Upper lobe of left lung (tissue), 6 donors: ENCODE measurements at regions not wholly inside any gene's neighbourhood (a gene's known extent, or its start where the extent isn't known, plus 50 kb on each side); places are given as distances from the start of the nearest gene placed in this dataset.
A peak's percentile ranks its signal among the peaks of the same experiment; 100 is the strongest.

ENCODE experiments used
- ATAC-seq, 2 donors: fragments of 200-7000 bp; cut with Tn5 transposase; one replicate each; pipeline ENCODE4 v1.9.1; 2022; ENCODE audit warnings: mild to moderate bottlenecking in 2 of 2, moderate library complexity in 2 of 2; ENCODE audit not compliant: low FRiP score in 2 of 2
- DNase-seq, 2 donors: peaks; one replicate each; pipeline ENCODE4 v3.0.0-alpha.2; 2019 to 2020
- H3K27ac ChIP-seq, 4 donors: fragments of 200-600 bp; sonication (generic); one replicate each; pipeline ENCODE4 v1.5.1; 2016 to 2019
- H3K27me3 ChIP-seq, 4 donors: fragments of 200-600 bp; sonication (generic); one replicate each; pipeline ENCODE4 v1.5.1; 2017 to 2019
- H3K36me3 ChIP-seq, 4 donors: fragments of 200-600 bp; sonication (generic); one replicate each; pipeline ENCODE4 v1.5.1; 2016 to 2019
- H3K4me1 ChIP-seq, 4 donors: fragments of 200-600 bp; sonication (generic); one replicate each; pipeline ENCODE4 v1.5.1; 2018 to 2019
- H3K4me3 ChIP-seq, 4 donors: fragments of 200-600 bp; sonication (generic); one replicate each; pipeline ENCODE4 v1.5.1; 2017 to 2019; ENCODE audit warnings: mild to moderate bottlenecking in 2 of 4, moderate library complexity in 1 of 4
- H3K9me3 ChIP-seq, 4 donors: fragments of 200-600 bp; sonication (generic); one replicate each; pipeline ENCODE4 v1.5.1; 2018 to 2019
- EP300 ChIP-seq, 4 donors: sonication (generic); formaldehyde crosslinking; IDR thresholded peaks; one replicate each; pipeline ENCODE4 v1.5.1; 2017; ENCODE audit warnings: antibody characterized with exemption in 4 of 4, control low read depth in 2 of 4
- POLR2A ChIP-seq, 4 donors: fragments of 450-650 bp; IDR thresholded peaks; one replicate each; pipeline ENCODE4 v1.5.1; 2016 to 2017; ENCODE audit warnings: antibody characterized with exemption in 4 of 4, mild to moderate bottlenecking in 2 of 4
- POLR2AphosphoS5 ChIP-seq, 2 donors: sonication (generic); formaldehyde crosslinking; IDR thresholded peaks; one replicate each; pipeline ENCODE4 v1.5.1; 2017; ENCODE audit warnings: antibody characterized with exemption in 2 of 2
- WGBS, 2 donors: methylation state at CpG; one replicate each; pipeline ENCODE4 v1.1.5; 2017 to 2018; 5-methylcytosine and 5-hydroxymethylcytosine counted together
- TF ChIP-seq, protein P1 (sequence below), 6 experiments: fragments of 450-650 bp in 4 of 6; fragments of 200-600 bp in 2 of 6; sonication (generic) in 2 of 6; IDR thresholded peaks; one replicate each; pipeline ENCODE4 v1.5.1; 2016 to 2019; ENCODE audit warnings: antibody characterized with exemption in 6 of 6
- donor health status: DM: no; HTN: no; CAD: no; lungs with moderate emphysema.
- donor health status: DM: no; HTN: yes; CAD: no; lungs with severe emphysema.

DNA sequence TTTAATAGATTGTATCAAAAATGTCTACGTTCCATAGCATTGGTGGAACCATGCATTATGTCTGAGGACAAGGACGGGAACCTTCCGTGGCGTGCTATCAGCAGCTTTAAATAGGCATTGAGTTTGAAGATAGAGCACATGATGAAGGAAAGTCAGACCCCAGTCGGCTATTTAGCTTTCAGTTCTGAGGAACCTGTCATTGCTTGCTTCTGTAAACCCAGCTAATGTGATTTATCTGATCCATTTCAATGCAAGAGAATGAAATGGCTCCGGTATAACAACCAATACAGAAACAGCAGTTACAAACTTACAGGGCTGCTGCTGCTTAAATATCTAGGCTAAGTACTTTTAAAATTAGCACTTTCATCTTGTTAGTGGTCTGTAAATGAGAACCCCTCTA lies 503.3 kb downstream of the RNF144A start:
- ATAC-seq (no peak), DNase-seq (no peak)
- TF ChIP-seq, protein P1, sequence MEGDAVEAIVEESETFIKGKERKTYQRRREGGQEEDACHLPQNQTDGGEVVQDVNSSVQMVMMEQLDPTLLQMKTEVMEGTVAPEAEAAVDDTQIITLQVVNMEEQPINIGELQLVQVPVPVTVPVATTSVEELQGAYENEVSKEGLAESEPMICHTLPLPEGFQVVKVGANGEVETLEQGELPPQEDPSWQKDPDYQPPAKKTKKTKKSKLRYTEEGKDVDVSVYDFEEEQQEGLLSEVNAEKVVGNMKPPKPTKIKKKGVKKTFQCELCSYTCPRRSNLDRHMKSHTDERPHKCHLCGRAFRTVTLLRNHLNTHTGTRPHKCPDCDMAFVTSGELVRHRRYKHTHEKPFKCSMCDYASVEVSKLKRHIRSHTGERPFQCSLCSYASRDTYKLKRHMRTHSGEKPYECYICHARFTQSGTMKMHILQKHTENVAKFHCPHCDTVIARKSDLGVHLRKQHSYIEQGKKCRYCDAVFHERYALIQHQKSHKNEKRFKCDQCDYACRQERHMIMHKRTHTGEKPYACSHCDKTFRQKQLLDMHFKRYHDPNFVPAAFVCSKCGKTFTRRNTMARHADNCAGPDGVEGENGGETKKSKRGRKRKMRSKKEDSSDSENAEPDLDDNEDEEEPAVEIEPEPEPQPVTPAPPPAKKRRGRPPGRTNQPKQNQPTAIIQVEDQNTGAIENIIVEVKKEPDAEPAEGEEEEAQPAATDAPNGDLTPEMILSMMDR (IDR thresholded peaks at IDR 0.05), result no peak
- TF ChIP-seq POLR2AphosphoS5 (IDR thresholded peaks at IDR 0.05) (no peak), EP300 (IDR thresholded peaks at IDR 0.05) (no peak), POLR2A (IDR thresholded peaks at IDR 0.05) (no peak)
- no peak overlapping the region for H3K27ac ChIP-seq
- H3K27me3 ChIP-seq, result no peaks in the 10 kb centered on the region
- no peak overlapping the region for H3K4me3 ChIP-seq
- 86 to 87% methylated on average over 6 of the region's 6 CpGs for WGBS, 2 donors
- no peaks in the 10 kb centered on the region for H3K36me3 ChIP-seq
- H3K4me1 ChIP-seq, result no peaks in the 10 kb centered on the region
- H3K9me3 ChIP-seq, result no peaks in the 10 kb centered on the region

DNA sequence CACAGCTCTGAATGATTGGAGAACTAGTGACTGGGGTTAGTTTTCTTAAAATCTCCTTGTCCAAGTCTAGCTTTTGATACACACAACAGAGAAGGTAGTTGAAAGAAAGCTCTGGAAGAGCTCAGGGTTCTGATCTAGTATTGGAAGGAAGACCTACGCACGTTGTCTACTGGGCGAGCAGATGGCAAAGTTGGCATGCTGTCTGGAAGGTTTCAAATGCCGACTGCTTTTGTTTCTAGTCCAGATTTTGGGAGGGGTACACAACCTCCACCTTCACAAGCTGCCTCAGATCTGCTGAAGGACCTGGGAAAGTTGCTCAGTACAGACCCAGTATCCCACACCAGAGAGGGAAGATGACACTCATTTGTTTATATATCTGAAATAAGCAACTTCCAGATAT lies 507.3 kb downstream of the RNF144A start:
- TF ChIP-seq, protein P1 (IDR thresholded peaks at IDR 0.05), result no peak
- no peak for TF ChIP-seq POLR2A (IDR thresholded peaks at IDR 0.05)
- TF ChIP-seq EP300 (IDR thresholded peaks at IDR 0.05), result no peak
- no peak for TF ChIP-seq POLR2AphosphoS5 (IDR thresholded peaks at IDR 0.05)
- H3K4me3 ChIP-seq, result no peak overlapping the region
- ATAC-seq (no peak), DNase-seq (no peak)
- H3K4me1 ChIP-seq, result no peaks in the 10 kb centered on the region
- H3K27ac ChIP-seq, result no peak overlapping the region
- no peaks in the 10 kb centered on the region for H3K36me3 ChIP-seq
- WGBS, 2 donors, result 67 to 72% methylated on average over 4 of the region's 4 CpGs
- no peaks in the 10 kb centered on the region for H3K27me3 ChIP-seq
- no peaks in the 10 kb centered on the region for H3K9me3 ChIP-seq

DNA sequence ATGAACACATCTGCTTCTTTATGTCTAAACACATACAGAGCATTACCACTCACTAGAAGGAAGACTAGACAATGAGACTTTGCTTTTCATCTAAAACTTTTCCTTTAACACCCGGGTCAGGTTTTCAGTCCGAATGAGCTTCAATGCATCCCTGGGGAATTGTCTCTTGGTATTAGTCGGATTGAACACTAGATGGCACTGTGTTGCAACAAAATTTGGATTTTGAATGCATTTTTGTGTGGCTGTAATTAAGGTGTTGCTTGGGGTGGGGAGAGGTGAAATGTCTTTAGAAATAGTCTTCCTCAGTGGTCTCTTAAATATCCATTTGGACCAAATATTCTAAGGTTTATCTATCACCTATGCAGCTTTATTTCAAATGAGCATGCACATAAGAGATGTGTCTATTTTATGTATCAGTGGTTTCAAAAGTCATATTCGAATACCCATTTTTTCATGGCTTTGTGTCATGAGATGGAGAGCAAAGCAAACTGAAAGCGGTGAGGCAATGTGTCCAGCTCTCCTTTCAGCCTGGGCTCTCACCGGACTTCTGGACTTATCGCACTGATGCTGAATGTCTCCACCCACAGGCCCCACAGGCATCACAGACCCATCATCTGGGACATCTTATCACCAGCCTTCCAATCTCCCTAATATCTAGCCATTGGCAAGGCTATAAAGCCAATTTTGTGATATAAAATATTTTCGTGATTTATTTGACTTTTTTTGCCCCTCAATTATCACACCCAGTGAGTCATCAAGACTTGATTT lies 510.3 kb downstream of the RNF144A start:
- DNase-seq (no peak), ATAC-seq (peak in 1 of 2 donors; percentile 61)
- Histone ChIP-seq H3K36me3 (no peaks in the 10 kb centered on the region), H3K27ac (no peak overlapping the region), H3K9me3 (no peaks in the 10 kb centered on the region), H3K4me3 (no peak overlapping the region), H3K4me1 (peaks cover 12 to 18% (median 14%) of the 10 kb centered on the region in 4 donors), H3K27me3 (no peaks in the 10 kb centered on the region)
- 47 to 54% methylated on average over 8 of the region's 8 CpGs for WGBS, 2 donors
- TF ChIP-seq, protein P1 (IDR thresholded peaks at IDR 0.05), result peak; percentile 42 to 79 (median 66)
- TF ChIP-seq POLR2AphosphoS5 (IDR thresholded peaks at IDR 0.05), result no peak

DNA sequence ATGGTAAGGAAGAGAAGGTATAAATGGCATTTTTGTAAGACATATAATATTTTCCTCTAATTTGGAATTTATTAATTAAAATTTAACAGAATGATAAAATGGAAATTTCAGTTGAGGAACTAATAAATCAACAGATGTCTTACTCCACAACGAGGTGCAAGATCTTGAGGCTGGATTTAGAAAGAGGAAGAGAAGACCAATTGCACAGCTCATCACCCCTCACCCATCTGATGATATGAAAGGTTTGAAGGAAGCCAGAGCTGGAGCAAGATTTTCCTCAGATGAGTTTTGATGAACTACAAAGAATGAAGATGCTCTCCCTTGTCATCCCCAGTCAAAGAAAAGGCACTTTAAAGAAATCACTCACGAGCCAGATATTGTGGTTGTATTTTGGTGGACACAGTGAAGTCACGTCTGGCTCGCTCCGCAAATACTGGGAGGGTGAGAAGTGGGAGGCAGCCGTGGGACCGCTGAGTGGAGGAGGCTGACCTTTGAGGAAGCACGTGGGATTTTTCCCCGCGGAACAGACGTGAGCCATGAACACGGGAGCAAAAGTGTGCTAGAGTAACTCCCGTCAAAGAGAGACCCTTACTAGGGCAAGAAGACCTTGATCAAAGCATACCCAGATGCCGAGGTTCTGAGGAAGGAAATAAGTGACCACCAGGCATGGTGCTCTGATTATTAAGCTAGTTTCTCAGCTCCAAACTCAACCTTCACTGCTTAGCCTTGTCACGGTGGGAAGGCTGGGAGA lies 511.4 kb downstream of the RNF144A start:
- TF ChIP-seq, protein P1 (IDR thresholded peaks at IDR 0.05), result no peak
- TF ChIP-seq POLR2AphosphoS5 (IDR thresholded peaks at IDR 0.05) (no peak), EP300 (IDR thresholded peaks at IDR 0.05) (no peak), POLR2A (IDR thresholded peaks at IDR 0.05) (no peak)
- WGBS, 2 donors, result 78 to 81% methylated on average over 15 of the region's 15 CpGs

More for the DNA sequence above, 511.4 kb downstream of the RNF144A start:
- DNase-seq (no peak), ATAC-seq (no peak)
- Histone ChIP-seq H3K27me3 (no peaks in the 10 kb centered on the region), H3K27ac (no peak overlapping the region), H3K9me3 (no peaks in the 10 kb centered on the region), H3K36me3 (no peaks in the 10 kb centered on the region), H3K4me3 (no peak overlapping the region), H3K4me1 (peaks cover 12 to 18% (median 14%) of the 10 kb centered on the region in 4 donors)
